NCI-H146 treated with DMSO at 0.1 percent for 48 hours (cell line): ENCODE measurements at regions not wholly inside any gene's neighbourhood (a gene's known extent, or its start where the extent isn't known, plus 50 kb on each side); places are given as distances from the start of the nearest gene placed in this dataset.
"Not testable (repeated sequence)": the region's sequence is repeated elsewhere in the genome, so short reads cannot be mapped to it uniquely, and the experiment has no call there.

Source experiments
- DNase-seq: peaks from one replicate; lab custom pipeline; 2025; ENCODE audit not compliant: unreplicated experiment; lab: John Stamatoyannopoulos, UW

GRCh38 chrX:912677-913076 is 282.1 kb downstream of the SHOX start:
- DNase-seq: no peak

DNA sequence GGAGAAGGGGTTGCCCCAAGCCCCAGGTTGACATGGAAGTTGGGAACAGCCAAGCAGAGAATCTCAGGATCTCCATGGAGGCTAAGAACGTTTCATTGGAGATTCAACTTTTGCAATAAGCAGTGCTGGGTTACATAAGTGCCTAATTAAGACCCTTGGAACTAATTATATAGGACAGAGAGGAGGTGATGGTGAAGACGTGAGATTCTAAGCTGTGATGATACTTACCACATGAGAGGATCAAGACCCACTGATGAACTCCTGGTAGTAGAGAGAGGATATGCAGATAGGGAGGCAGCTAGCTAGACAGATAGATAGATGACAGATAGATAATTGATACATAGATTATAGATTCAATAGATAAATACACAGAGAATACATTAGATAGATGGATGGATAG is 278.5 kb downstream of the SHOX start:
- not testable (repeated sequence) for DNase-seq

DNA sequence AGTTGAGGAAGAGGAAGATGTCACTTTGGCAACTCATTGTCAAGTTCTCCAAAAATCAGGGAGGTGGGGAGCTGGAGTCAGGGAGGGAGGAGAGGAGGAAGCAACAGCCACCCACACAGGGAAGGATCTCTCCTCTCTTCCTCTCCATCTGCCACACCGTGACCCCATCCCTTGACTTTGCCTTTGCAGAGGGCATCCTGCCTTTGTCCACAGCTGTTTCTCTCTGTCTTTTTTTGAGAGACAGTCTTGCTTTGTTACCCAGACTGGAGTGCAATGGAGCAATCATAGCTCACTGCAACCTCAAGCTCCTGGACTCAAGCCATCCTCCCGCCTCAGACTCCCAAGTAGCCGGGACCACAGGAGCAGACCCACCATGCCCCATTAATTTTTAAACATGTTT is 276.0 kb downstream of the SHOX start:
- DNase-seq: no peak

GRCh38 chrX:905848-906566 is 275.4 kb downstream of the SHOX start:
- no peak for DNase-seq

- DNase-seq: no peak
Measured at GRCh38 chrX:903116-903515, 272.5 kb downstream of the SHOX start.

GRCh38 chrX:896256-896655 is 265.7 kb downstream of the SHOX start:
- DNase-seq: no peak

DNA sequence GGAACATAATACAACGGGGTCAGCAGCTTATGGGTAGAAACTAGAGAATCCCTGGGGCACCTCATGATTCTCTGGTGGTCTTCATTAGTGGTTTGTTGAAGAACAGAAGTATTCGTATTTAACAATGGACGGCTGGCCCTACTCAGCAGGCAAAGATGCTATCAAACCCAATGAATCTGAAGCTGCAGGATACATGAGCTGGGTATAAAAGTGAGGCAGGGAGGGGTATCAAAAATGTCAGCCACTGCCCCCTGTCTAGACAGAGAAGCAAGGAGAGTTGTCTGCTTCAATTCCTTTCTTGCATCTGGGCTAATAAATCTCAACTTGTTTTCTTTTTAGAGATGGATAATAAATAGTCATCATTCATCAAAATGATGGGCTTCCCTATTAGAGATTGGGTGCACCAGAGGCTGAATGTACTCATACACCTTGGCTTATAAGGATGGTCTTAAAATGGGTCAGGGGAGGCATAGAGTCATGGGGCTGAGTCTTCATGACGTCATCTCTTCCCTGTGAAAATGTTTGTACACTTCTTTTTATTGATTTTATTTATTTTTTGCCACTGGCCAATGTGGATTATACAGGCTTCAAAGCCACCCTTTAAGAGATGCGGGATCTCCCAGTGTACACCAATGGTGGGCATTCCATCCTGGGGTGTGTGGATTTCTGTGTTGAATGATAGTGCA is 259.5 kb downstream of the SHOX start:
- no peak for DNase-seq

- not testable (repeated sequence) for DNase-seq
Measured at GRCh38 chrX:887724-888123, 257.1 kb downstream of the SHOX start.

GRCh38 chrX:883588-883987 is 253.0 kb downstream of the SHOX start:
- no peak for DNase-seq

- not testable (repeated sequence) for DNase-seq
Measured at GRCh38 chrX:879756-880698, 249.4 kb downstream of the SHOX start.

- DNase-seq: no peak
Measured at GRCh38 chrX:874061-874460, 243.5 kb downstream of the SHOX start.

GRCh38 chrX:873016-873415 is 242.4 kb downstream of the SHOX start:
- no peak for DNase-seq

DNA sequence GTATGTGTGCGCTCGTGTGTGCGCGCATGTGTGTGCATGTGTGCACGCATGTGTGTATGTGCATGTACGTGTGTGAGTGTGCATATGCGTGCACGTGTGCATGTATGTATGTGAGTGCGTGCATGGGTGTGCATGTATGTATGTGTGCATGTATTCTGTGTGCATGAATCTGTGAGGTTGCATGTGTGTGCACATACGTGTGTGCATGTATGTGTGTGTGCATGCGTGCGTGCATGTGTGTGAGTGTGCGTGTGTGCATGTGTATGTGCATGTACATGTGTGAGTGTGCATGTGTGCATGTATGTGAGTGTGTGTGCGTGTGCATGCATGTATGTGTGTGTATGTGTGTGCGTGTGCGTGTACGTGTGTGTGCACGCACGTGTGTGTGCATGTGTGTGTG is 241.5 kb downstream of the SHOX start:
- no peak for DNase-seq

DNA sequence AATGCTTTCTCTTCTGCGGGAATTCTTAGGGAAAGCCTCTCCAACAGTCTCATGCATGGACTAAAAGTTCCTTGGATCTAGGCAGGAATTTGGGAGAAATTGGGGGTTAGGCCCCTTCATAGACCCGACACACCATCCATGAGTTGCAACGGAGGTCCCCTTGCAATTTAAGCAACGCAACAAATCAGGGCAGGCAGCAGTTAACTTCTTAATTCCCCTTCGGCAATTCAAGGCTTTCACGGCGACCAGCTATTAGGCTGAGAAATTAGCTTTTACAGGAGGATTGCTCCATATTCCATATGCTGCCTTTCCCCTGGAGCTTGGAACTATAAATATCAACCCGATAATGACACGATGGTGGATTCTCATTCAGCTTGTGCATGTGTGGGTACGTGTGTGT is 241.0 kb downstream of the SHOX start:
- DNase-seq: no peak

GRCh38 chrX:867966-868647 is 237.5 kb downstream of the SHOX start:
- DNase-seq: no peak

DNA sequence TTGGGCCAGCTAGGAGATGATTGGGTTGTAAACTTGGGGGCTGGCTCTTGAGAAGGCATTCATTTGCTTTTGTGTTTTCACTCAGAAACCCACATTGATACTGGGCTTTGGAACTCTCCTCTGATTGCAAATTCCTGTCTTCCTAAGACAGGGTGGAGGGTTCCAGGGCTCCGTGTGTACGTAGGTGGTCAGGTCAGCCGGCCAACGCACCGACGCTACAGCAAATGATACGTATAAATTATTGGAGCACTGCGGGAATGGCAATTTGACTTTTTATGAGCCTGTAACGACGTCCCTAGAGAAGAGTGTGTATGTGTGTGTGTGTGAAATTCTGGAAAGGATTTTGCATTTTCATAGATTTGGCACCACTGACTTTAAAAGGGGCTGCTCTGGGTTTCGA is 236.9 kb downstream of the SHOX start:
- DNase-seq: no peak

GRCh38 chrX:866441-866990 is 235.9 kb downstream of the SHOX start:
- DNase-seq: no peak

GRCh38 chrX:865422-865821 is 234.8 kb downstream of the SHOX start:
- no peak for DNase-seq

DNA sequence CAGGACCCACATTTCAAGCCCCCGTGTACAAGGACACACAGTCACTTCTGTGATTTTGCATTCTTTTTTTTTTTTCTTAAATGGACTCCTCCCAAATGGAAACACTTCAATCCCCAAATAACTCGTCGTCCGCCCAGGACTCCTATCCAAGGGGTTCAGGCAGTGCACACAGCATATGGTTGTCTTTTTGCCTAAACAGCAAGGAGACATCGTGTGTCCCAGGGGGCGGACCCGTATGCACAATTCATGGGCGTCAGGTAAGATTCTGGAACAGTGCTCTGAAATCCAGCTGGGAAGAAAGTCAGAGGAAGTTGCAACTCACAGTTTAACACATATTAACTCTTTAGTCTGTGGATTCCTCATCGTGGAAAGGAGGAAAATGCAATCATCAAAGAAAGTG is 231.3 kb downstream of the SHOX start:
- no peak for DNase-seq

DNA sequence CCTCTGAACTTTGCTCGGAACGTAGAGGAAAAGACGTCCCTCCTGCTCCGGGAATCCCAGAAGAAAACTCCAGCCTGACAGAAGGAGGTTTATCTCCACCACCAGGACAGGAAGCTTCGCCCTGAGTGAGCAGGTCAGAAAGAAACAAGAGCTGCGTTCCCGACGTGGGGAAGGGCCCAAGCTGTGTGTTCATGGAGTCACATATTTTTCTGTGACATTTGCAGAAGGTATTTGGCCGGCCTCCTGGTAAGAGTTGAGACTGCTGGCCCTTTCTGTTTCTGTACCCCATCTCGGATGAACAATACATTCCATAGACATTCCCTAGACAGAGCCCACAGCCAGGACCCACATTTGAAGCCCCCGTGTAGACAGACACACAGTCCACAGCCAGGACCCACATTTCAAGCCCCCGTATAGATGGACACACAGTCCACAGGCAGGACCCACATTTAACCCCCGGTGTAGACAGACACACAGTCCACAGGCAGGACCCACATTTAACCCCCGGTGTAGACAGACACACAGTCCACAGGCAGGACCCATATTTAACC is 230.8 kb downstream of the SHOX start:
- DNase-seq: no peak

- DNase-seq: no peak
Measured at GRCh38 chrX:859329-859728, 228.7 kb downstream of the SHOX start.
